Skin epidermis (tissue), 12 donors: ENCODE measurements at regions not wholly inside any gene's neighbourhood (a gene's known extent, or its start where the extent isn't known, plus 50 kb on each side); places are given as distances from the start of the nearest gene placed in this dataset.
A peak's percentile ranks its signal among the peaks of the same experiment; 100 is the strongest.
"Not testable (repeated sequence)": the region's sequence is repeated elsewhere in the genome, so short reads cannot be mapped to it uniquely, and the experiment has no call there.

ENCODE experiments used
- H3K27ac ChIP-seq, 21 experiments: fragments of 200-600 bp; sonication (generic) in 11 of 21; one replicate each; pipeline ENCODE4 v1.5.0; 2020; ENCODE audit warnings: mild to moderate bottlenecking in 3 of 21, inconsistent platforms in 2 of 21, moderate library complexity in 2 of 21
- H3K4me3 ChIP-seq, 7 experiments: fragments of 200-600 bp; sonication (generic) in 2 of 7; one replicate each; pipeline ENCODE4 v1.5.0; 2020; ENCODE audit warnings: inconsistent platforms in 2 of 7, mild to moderate bottlenecking in 2 of 7, moderate library complexity in 1 of 7

DNA sequence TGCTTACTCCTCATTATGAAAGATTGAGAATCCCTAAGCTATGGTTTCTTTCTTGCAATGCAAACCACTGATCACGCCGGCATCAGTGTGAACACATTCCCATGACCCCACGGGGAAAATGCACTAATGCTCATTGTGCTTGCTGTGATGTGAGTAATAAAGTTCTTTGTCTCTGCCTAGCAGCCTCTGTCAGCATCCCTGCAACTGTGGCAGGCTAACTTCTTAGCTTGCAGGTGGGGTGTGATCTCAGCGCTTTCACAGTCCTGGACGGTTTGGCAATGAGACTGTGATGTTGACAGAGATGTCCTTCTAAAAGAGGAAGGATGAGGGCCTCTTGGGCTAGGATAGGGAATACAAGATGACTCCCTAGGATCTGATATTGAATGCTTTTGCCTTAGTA, 1218.7 kb downstream of the EFNA5 start:
- H3K4me3 ChIP-seq, result no peak overlapping the region
- H3K27ac ChIP-seq, result no peak overlapping the region

DNA sequence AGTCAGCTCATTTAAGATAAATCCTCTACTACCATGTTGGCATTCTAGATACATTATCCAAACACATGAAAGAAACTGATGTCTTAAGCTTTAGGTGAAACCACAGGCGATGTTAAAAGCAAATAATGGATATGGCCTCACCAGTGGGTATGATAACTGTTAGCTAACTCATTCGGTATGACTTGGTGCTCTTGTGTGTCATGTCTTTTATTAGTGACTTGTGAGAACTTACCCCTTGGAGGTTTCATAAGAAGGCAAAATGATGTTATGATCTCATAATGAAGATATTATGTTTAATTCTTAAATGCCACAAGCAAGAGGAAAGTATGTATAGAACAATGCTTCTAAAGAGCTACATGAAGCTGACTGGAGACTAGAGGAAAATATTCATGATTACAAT, 1227.0 kb downstream of the EFNA5 start:
- no peak overlapping the region for H3K4me3 ChIP-seq
- no peak overlapping the region for H3K27ac ChIP-seq

GRCh38 chr5:106435185-106435584, 1235.6 kb downstream of the EFNA5 start:
- Histone ChIP-seq H3K4me3 (no peak overlapping the region), H3K27ac (no peak overlapping the region)

DNA sequence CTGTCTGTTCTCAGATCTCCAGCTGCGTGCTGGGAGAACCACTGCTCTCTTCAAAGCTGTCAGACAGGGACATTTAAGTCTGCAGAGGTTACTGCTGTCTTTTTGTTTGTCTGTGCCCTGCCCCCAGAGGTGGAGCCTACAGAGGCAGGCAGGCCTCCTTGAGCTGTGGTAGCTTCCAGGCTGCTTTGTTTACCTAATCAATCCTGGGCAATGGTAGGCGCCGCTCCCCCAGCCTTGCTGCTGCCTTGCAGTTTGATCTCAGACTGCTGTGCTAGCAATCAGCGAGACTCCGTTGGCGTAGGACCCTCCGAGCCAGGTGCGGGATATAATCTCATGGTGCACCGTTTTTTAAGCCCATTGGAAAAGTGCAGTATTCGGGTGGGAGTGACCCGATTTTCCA, 1240.0 kb downstream of the EFNA5 start:
- not testable (repeated sequence) for H3K27ac ChIP-seq, H3K4me3 ChIP-seq

- H3K4me3 ChIP-seq, result no peak overlapping the region
- no peak overlapping the region for H3K27ac ChIP-seq
These were observed 1247.4 kb downstream of the EFNA5 start for GRCh38 chr5:106423109-106423897.

DNA sequence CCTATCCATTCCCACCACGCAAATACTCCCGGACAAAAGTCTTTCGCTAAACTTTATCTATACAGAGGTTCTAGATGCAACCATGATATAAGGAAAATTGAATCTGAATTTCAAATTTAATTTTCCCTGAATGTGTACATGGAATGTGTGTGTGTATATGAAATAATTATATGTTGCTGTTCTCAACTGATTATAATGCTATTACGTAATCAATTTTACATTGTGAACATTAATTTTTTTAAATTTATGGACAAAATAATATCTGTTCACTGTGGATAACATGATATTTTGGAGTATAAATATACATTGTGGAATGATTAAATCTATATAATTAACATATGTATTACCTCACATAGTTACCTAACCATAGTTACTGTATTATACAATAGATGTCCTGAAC, 1250.6 kb downstream of the EFNA5 start:
- no peak overlapping the region for H3K4me3 ChIP-seq
- H3K27ac ChIP-seq, result no peak overlapping the region

GRCh38 chr5:106418196-106418595, 1252.5 kb downstream of the EFNA5 start:
- H3K27ac ChIP-seq, result no peak overlapping the region
- no peak overlapping the region for H3K4me3 ChIP-seq

- H3K4me3 ChIP-seq, result no peak overlapping the region
These were observed 1253.2 kb downstream of the EFNA5 start for GRCh38 chr5:106417566-106417965.

GRCh38 chr5:106417163-106417562, 1253.6 kb downstream of the EFNA5 start:
- Histone ChIP-seq H3K27ac (no peak overlapping the region), H3K4me3 (no peak overlapping the region)

More at GRCh38 chr5:106417566-106417965, 1253.2 kb downstream of the EFNA5 start:
- no peak overlapping the region for H3K27ac ChIP-seq

DNA sequence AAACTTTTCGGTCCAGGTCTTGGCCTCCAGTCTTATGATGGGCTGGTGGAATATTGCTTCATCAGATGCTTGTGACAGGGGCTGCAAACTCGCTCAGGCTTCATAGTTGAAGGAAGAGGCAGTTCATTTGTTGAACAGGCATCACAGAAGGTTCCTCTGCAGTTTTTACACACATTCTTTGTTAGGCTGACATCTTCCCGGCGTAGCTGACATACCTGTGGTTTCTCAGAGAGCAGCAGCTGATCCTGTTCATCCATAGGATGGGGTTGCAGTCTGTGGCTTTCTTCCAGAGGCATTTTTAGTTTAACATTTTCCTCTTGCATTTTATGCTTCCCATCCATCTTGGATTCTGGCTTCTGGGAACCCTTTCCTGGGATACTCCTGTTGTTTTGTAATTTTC, 1255.2 kb downstream of the EFNA5 start:
- no peak overlapping the region for H3K27ac ChIP-seq
- H3K4me3 ChIP-seq, result no peak overlapping the region

DNA sequence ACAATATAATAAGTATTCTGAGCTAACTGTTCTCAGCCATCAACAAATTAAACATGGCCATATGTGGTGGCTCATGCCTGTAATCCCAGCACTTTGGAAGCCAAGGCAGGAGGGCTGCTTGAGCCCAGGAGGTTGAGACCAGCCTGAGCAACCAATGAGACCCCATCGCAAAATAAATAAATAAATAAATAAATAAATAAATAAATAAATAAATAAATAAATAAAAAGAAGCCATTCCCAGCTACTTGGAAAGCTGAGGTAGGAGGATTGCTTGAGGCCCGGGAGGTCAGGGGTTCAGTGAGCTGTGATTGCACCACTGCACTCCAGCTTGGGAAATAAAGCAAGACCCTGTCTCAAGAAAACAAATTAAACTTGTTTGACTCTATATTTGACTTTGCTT, 1256.4 kb downstream of the EFNA5 start:
- H3K27ac ChIP-seq, result no peak overlapping the region
- no peak overlapping the region for H3K4me3 ChIP-seq

GRCh38 chr5:106412606-106413005, 1258.1 kb downstream of the EFNA5 start:
- Histone ChIP-seq H3K4me3 (no peak overlapping the region), H3K27ac (no peak overlapping the region)

DNA sequence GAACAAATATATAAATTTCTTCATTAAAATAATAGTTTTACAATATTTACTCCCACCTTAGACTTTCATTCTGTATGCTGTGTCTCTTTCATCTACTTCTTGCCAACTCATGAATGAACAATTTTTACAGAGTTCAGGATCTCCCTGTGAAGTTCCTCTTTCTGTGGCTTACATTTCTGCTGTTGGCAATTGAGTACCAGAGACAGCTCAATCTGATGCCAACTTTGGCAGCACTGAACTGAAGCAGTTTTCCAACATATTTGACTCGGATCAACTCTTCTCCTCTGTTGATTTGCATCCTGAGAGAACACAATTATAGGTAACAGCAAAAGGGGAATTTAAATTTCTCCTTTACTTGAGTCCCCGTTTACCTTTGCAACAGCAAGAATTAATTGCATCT, 1262.2 kb downstream of the EFNA5 start:
- Histone ChIP-seq H3K4me3 (no peak overlapping the region), H3K27ac (no peak overlapping the region)

DNA sequence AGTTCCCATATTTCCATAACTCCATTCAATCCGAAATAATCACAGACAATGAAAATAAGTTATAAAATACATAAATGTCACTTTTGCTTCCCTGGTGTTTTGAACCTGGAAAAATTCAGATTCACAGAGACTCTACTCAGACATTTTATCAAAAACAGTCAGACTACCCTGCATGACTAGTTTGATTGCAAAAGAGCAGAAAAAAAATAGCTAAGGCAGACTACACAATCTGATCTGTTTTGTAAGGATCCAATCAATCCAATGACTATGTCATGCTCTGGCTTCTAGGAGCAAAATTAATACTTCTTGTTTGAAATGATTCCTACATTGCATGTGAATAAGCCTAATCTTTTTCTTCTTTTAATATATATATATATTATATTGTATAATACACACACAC, 1262.6 kb downstream of the EFNA5 start:
- Histone ChIP-seq H3K27ac (no peak overlapping the region), H3K4me3 (no peak overlapping the region)

GRCh38 chr5:106401561-106401960, 1269.2 kb downstream of the EFNA5 start:
- Histone ChIP-seq H3K27ac (no peak overlapping the region), H3K4me3 (no peak overlapping the region)

DNA sequence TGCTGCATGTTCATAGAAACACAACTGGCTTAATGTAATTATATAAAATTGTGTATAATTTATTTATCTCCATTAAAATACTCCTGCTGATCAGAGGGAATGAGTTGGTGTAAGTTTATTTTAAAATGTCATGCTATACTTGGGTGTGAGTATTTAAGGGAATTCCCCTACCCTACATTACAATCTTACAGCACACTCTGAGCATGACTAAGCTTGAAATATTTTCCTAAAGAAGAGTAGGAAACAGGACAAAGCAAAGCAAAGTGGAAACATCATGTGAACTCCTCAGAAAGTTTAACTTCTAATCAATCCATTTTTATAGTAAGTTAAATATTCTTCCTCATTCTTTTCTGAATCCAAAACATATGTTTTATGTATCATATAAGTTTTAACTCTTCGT, 1271.3 kb downstream of the EFNA5 start:
- H3K27ac ChIP-seq, result no peak overlapping the region
- no peak overlapping the region for H3K4me3 ChIP-seq

DNA sequence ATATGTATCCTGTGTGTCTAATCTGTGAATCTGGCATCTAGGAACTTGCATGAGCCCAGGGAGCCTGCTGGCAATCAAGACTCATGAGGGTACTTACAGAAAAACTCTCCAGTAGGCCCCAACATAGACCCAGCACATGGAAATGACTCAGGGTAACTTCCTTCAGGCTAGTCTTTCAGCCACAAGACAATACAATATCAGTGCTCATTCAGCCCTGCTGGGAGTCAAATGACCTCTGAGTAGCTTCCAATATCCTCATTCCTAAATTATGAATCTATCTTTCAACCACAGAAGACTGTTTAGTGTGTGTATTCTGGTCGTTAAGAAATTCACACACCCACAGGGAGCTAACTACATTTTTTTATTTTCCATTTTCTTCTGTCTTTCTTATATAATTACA, 1273.0 kb downstream of the EFNA5 start:
- H3K27ac ChIP-seq, result peak overlapping the region in 1 of 21 experiments; percentile 28

GRCh38 chr5:106393276-106393675, 1277.5 kb downstream of the EFNA5 start:
- no peak overlapping the region for H3K4me3 ChIP-seq

More for the DNA sequence above, 1273.0 kb downstream of the EFNA5 start:
- H3K4me3 ChIP-seq, result no peak overlapping the region

GRCh38 chr5:106392766-106393165, 1278.0 kb downstream of the EFNA5 start:
- no peak overlapping the region for H3K4me3 ChIP-seq

More at GRCh38 chr5:106393276-106393675, 1277.5 kb downstream of the EFNA5 start:
- H3K27ac ChIP-seq, result no peak overlapping the region

GRCh38 chr5:106387767-106388166, 1283.0 kb downstream of the EFNA5 start:
- not testable (repeated sequence) for H3K27ac ChIP-seq, H3K4me3 ChIP-seq

More at GRCh38 chr5:106392766-106393165, 1278.0 kb downstream of the EFNA5 start:
- H3K27ac ChIP-seq, result no peak overlapping the region

DNA sequence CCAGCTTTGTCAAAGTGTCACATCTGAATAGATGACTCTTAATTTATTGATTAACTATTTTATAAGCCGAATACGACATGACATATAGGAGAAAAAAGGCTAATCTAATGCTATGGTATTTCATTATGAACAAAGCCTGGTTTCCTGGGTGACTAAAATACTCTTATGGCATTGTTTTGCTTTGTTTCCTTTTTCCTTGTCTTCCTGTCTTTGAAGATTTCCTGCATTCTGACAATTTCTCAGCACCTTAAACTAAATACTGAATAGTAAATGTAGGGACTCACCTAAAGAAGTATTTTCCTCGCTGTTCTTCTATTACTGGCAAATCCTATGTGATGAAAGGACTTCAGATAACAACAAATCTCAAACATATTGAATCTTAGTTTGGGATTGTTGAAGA, 1284.5 kb downstream of the EFNA5 start:
- Histone ChIP-seq H3K27ac (no peak overlapping the region), H3K4me3 (no peak overlapping the region)

GRCh38 chr5:106380736-106381135, 1290.0 kb downstream of the EFNA5 start:
- Histone ChIP-seq H3K27ac (no peak overlapping the region), H3K4me3 (no peak overlapping the region)
